Small intestine (tissue), 7 donors: ENCODE measurements at regions not wholly inside any gene's neighbourhood (a gene's known extent, or its start where the extent isn't known, plus 50 kb on each side); places are given as distances from the start of the nearest gene placed in this dataset.
"Not testable (repeated sequence)": the region's sequence is repeated elsewhere in the genome, so short reads cannot be mapped to it uniquely, and the experiment has no call there.

Experiments used
- DNase-seq, 2 donors: peaks; one replicate each; pipeline versions ENCODE4 v3.0.0 to v3.0.0-alpha.2; 2013
- FAIRE-seq: peaks from 2 replicates; lab custom pipeline; 2012; peaks lifted over from hg19 to GRCh38; lab: Jason Lieb, UNC
- H3K27ac ChIP-seq, 3 donors: one replicate each; pipeline ENCODE4 v1.5.1; 2013; ENCODE audit warnings: low read length in 2 of 3, mild to moderate bottlenecking in 2 of 3, control low read depth in 1 of 3, inconsistent platforms in 1 of 3, low read depth in 1 of 3, moderate library complexity in 1 of 3
- H3K27me3 ChIP-seq, 3 donors: one replicate each; pipeline ENCODE4 v1.6.1; 2013; ENCODE audit warnings: low read length in 3 of 3, inconsistent platforms in 1 of 3; ENCODE audit not compliant: control insufficient read depth in 3 of 3, insufficient read depth in 3 of 3
- H3K36me3 ChIP-seq, 3 donors: one replicate each; pipeline ENCODE4 v1.6.1; 2013; ENCODE audit warnings: low read length in 3 of 3, inconsistent platforms in 1 of 3, low read depth in 1 of 3, mild to moderate bottlenecking in 1 of 3, moderate library complexity in 1 of 3; ENCODE audit not compliant: control insufficient read depth in 3 of 3, insufficient read depth in 2 of 3
- H3K4me1 ChIP-seq, 3 donors: one replicate each; pipeline ENCODE4 v1.6.1; 2013; ENCODE audit warnings: low read length in 2 of 3, inconsistent platforms in 1 of 3, low read depth in 1 of 3, mild to moderate bottlenecking in 1 of 3, moderate library complexity in 1 of 3; ENCODE audit not compliant: control insufficient read depth in 3 of 3, insufficient read depth in 2 of 3
- H3K4me3 ChIP-seq, 3 donors: one replicate each; pipeline ENCODE4 v1.5.1; 2013; ENCODE audit warnings: low read length in 3 of 3, control low read depth in 1 of 3, inconsistent platforms in 1 of 3, low read depth in 1 of 3, mild to moderate bottlenecking in 1 of 3, moderate library complexity in 1 of 3
- H3K9me3 ChIP-seq, 2 donors: one replicate each; pipeline ENCODE4 v1.6.1; 2013; ENCODE audit warnings: low read depth in 1 of 2, low read length in 1 of 2; ENCODE audit not compliant: control insufficient read depth in 2 of 2, insufficient read depth in 1 of 2
- WGBS, 3 donors: extraction: QIAGEN DNeasy Blood & Tissue Kit; methylation state at CpG; one replicate each; pipeline ENCODE4 v1.1.7; 2013; 5-methylcytosine and 5-hydroxymethylcytosine counted together
- donor health status: healthy with polysubstance abuse.
- donor health status: control.
- donor health status: control.
- donor health status: Bipolar disorder and iron deficiency.
- donor health status: healthy.

- no peak for FAIRE-seq
- no peaks in the 10 kb centered on the region for H3K27me3 ChIP-seq
- WGBS, 3 donors: 77 to 85% (median 83%) methylated on average over 6 of the region's 6 CpGs
- no peaks in the 10 kb centered on the region for H3K9me3 ChIP-seq
- no peak overlapping the region for H3K4me3 ChIP-seq
- no peaks in the 10 kb centered on the region for H3K36me3 ChIP-seq
- no peak for DNase-seq
- no peak overlapping the region for H3K27ac ChIP-seq
- no peaks in the 10 kb centered on the region for H3K4me1 ChIP-seq
Measured at GRCh38 chr12:47367912-47368537, 288.3 kb upstream of the AMIGO2 start.

- H3K4me1 ChIP-seq: peaks cover 0 to 3% (median 2%) of the 10 kb centered on the region in 3 donors
- no peaks in the 10 kb centered on the region for H3K36me3 ChIP-seq
- H3K27ac ChIP-seq: no peak overlapping the region
- no peak for FAIRE-seq
- DNase-seq: no peak
- H3K9me3 ChIP-seq: no peaks in the 10 kb centered on the region
- no peak overlapping the region for H3K4me3 ChIP-seq
- no peaks in the 10 kb centered on the region for H3K27me3 ChIP-seq
- WGBS, 3 donors: 86 to 97% (median 95%) methylated on average over 2 of the region's 2 CpGs
Measured at GRCh38 chr12:47366579-47366978, 286.8 kb upstream of the AMIGO2 start.

- Histone ChIP-seq H3K27me3 (no peaks in the 10 kb centered on the region), H3K9me3 (no peaks in the 10 kb centered on the region), H3K4me1 (peaks cover 0 to 3% (median 2%) of the 10 kb centered on the region in 3 donors), H3K36me3 (no peaks in the 10 kb centered on the region), H3K4me3 (no peak overlapping the region), H3K27ac (no peak overlapping the region)
- DNase-seq (no peak), FAIRE-seq (no peak)
- WGBS, 3 donors: 30 to 51% (median 46%) methylated on average over 2 of the region's 2 CpGs
Measured at GRCh38 chr12:47366157-47366556, 286.4 kb upstream of the AMIGO2 start.

- H3K4me1 ChIP-seq, H3K9me3 ChIP-seq, H3K27me3 ChIP-seq, DNase-seq, FAIRE-seq, H3K4me3 ChIP-seq, H3K36me3 ChIP-seq, H3K27ac ChIP-seq: not testable (repeated sequence)
- WGBS, 3 donors: 65 to 82% (median 71%) methylated on average over 7 of the region's 7 CpGs
Measured at GRCh38 chr12:47365443-47366076, 285.8 kb upstream of the AMIGO2 start.

- no peak for FAIRE-seq
- DNase-seq: no peak
- no peaks in the 10 kb centered on the region for H3K27me3 ChIP-seq
- H3K4me3 ChIP-seq: no peak overlapping the region
- H3K4me1 ChIP-seq: peaks cover 0 to 3% (median 2%) of the 10 kb centered on the region in 3 donors
- H3K36me3 ChIP-seq: no peaks in the 10 kb centered on the region
- WGBS, 3 donors: 96 to 98% (median 97%) methylated on average over 2 of the region's 2 CpGs
- H3K9me3 ChIP-seq: no peaks in the 10 kb centered on the region
- no peak overlapping the region for H3K27ac ChIP-seq
Measured at GRCh38 chr12:47364261-47364660, 284.5 kb upstream of the AMIGO2 start.

- Histone ChIP-seq H3K4me1 (peaks cover 0 to 3% (median 2%) of the 10 kb centered on the region in 3 donors), H3K9me3 (no peaks in the 10 kb centered on the region), H3K4me3 (no peak overlapping the region), H3K36me3 (no peaks in the 10 kb centered on the region), H3K27ac (no peak overlapping the region), H3K27me3 (no peaks in the 10 kb centered on the region)
- peak in 1 of 2 donors; percentile 36 for DNase-seq
- WGBS, 3 donors: 42 to 70% (median 52%) methylated on average over 3 of the region's 3 CpGs
- no peak for FAIRE-seq
Measured at GRCh38 chr12:47362126-47362705, 282.5 kb upstream of the AMIGO2 start.

GRCh38 chr12:47361389-47362021, 281.7 kb upstream of the AMIGO2 start:
- Histone ChIP-seq H3K36me3 (no peaks in the 10 kb centered on the region), H3K27me3 (no peaks in the 10 kb centered on the region), H3K9me3 (no peaks in the 10 kb centered on the region), H3K4me3 (no peak overlapping the region), H3K4me1 (peaks cover 0 to 3% (median 2%) of the 10 kb centered on the region in 3 donors), H3K27ac (peak overlapping the region in 2 of 3 donors; percentile 44 to 87)
- 40 to 53% (median 51%) methylated on average over 7 of the region's 7 CpGs for WGBS, 3 donors
- peak in 1 of 2 donors; percentile 28 for DNase-seq
- FAIRE-seq: no peak

GRCh38 chr12:47360771-47361388, 281.1 kb upstream of the AMIGO2 start:
- Histone ChIP-seq H3K4me3 (no peak overlapping the region), H3K4me1 (peaks cover 0 to 3% (median 2%) of the 10 kb centered on the region in 3 donors), H3K9me3 (no peaks in the 10 kb centered on the region), H3K27ac (peak overlapping the region; percentile 9 to 87 (median 44)), H3K36me3 (no peaks in the 10 kb centered on the region), H3K27me3 (no peaks in the 10 kb centered on the region)
- DNase-seq (peak in 1 of 2 donors; percentile 33), FAIRE-seq (no peak)
- 29 to 40% (median 29%) methylated on average over 4 of the region's 4 CpGs for WGBS, 3 donors
